GM18951 (cell line): ENCODE measurements at regions not wholly inside any gene's neighbourhood (a gene's known extent, or its start where the extent isn't known, plus 50 kb on each side); places are given as distances from the start of the nearest gene placed in this dataset.

ENCODE experiments used
- POLR2A ChIP-seq: IDR thresholded peaks from 4 replicates; pipeline ENCODE4 v1.6.1; 2011; ENCODE audit warnings: mild to moderate bottlenecking; ENCODE audit not compliant: insufficient read length, insufficient read depth; ENCODE audit errors: extremely low read depth
- in situ Hi-C: fragments of 300-500 bp; cut with MboI; formaldehyde crosslinking; loops from one replicate; pipeline ENCODE4 v1.12.0; 2022; ENCODE audit warnings: low sequenced_read_pairs, mixed read lengths, inconsistent platforms; ENCODE audit not compliant: unreplicated experiment

- in situ Hi-C loops, result no loop called here
- TF ChIP-seq POLR2A, result no peak
Measured at GRCh38 chr13:107457686-107458085, 757.6 kb downstream of the LIG4 start.

- in situ Hi-C loops, result no loop called here
- TF ChIP-seq POLR2A, result no peak
Measured at GRCh38 chr13:107456431-107456830, 758.9 kb downstream of the LIG4 start.

GRCh38 chr13:107452833-107453232, 762.5 kb downstream of the LIG4 start:
- no peak for TF ChIP-seq POLR2A
- in situ Hi-C loops, result no loop called here

- in situ Hi-C loops, result no loop called here
- no peak for TF ChIP-seq POLR2A
Measured at GRCh38 chr13:107450931-107451330, 764.4 kb downstream of the LIG4 start.

GRCh38 chr13:107450431-107450830, 764.9 kb downstream of the LIG4 start:
- in situ Hi-C loops, result no loop called here
- TF ChIP-seq POLR2A, result no peak

- TF ChIP-seq POLR2A, result no peak
- in situ Hi-C loops, result no loop called here
Measured at GRCh38 chr13:107447591-107447990, 767.7 kb downstream of the LIG4 start.

GRCh38 chr13:107441279-107441678, 774.1 kb downstream of the LIG4 start:
- no peak for TF ChIP-seq POLR2A
- in situ Hi-C loops, result no loop called here

- in situ Hi-C loops, result no loop called here
- TF ChIP-seq POLR2A, result no peak
Measured at GRCh38 chr13:107438251-107438650, 777.1 kb downstream of the LIG4 start.

- in situ Hi-C loops, result no loop called here
- no peak for TF ChIP-seq POLR2A
Measured at GRCh38 chr13:107434347-107434746, 781.0 kb downstream of the LIG4 start.

- in situ Hi-C loops, result no loop called here
- TF ChIP-seq POLR2A, result no peak
Measured at GRCh38 chr13:107427536-107427935, 787.8 kb downstream of the LIG4 start.

- no peak for TF ChIP-seq POLR2A
- in situ Hi-C loops, result no loop called here
Measured at GRCh38 chr13:107422421-107422820, 792.9 kb downstream of the LIG4 start.

- in situ Hi-C loops, result no loop called here
- no peak for TF ChIP-seq POLR2A
Measured at GRCh38 chr13:107421951-107422350, 793.4 kb downstream of the LIG4 start.

GRCh38 chr13:107421028-107421427, 794.3 kb downstream of the LIG4 start:
- TF ChIP-seq POLR2A, result no peak
- in situ Hi-C loops, result no loop called here

- TF ChIP-seq POLR2A, result no peak
- in situ Hi-C loops, result no loop called here
Measured at GRCh38 chr13:107413005-107413404, 802.3 kb downstream of the LIG4 start.

- TF ChIP-seq POLR2A, result no peak
- in situ Hi-C loops, result no loop called here
Measured at GRCh38 chr13:107407074-107407473, 808.3 kb downstream of the LIG4 start.
